Activated CD4-positive, CD25-positive, alpha-beta regulatory T cell treated with anti-CD3 and anti-CD28 coated beads, Interleukin-2, amount 50 U/mL, for 16 hours (primary cell): ENCODE measurements at regions not wholly inside any gene's neighbourhood (a gene's known extent, or its start where the extent isn't known, plus 50 kb on each side); places are given as distances from the start of the nearest gene placed in this dataset.

Experiments
- DNase-seq: peaks from one replicate; pipeline ENCODE4 v3.0.0-alpha.2; 2020; ENCODE audit warnings: low read depth, low spot score

DNA sequence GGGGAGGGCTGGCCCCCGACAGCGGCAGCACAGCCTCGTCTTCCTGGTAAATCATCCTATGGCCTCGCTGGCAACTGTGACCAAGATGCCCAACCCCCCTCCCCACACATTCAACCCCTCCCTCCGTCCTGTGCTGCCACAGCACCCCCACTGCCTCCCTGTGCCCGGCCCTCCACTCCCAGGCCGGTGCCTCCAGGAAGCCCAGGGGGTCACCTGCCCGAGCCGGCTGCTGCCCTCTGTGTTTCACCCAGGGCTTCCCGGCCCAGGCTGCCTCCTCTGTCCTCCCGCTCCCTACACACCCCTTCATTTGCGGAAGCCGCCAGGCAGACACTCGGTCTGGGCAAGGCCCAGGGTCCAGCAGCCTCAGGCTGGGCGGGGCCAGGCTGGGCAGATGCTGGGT lies 188.6 kb downstream of the RBFOX3 start:
- DNase-seq = no peak

DNA sequence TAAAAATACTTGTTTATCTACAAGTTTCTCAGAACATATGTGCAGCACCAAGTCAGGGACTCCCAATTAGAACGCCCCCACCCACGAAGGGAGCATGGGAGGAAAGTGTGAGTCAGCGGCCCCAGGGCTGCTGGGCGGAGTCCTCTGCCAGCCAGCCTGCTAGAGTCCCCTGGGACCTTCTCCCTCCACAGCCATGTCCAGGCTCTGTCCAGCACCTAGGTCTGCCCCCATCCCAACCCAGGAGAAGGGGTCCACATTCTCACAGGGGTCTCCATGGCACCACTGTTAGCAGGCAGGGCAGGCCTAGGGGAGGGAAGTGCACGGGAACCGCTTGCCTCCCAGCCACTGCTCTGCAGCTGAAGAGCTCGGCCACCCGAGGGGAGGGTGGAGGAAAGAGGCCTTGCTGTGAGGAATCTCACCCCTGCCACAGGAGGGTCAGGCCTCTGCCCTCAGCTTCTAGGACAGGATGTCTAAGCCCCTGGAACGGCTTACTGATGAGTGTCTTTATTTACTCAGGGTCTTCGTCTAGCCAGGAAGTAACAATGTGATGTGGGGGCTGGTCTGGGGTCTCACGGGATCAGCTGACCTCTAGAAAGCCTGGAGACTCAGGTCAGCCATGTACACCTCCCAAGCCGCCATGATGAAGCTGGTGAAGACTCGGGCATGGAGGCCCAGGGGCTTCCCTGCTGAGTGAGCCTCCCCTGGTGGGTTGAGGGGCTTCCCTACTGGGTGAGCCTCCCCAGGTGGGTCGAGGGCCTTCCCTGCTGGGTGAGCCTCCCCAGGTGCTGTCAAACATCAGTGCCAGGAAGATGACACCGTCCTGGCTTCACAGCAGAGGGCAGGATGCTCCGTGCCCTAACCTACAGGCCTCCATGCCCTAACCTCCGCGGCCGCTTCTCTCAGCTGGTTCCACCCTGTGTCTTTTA lies 190.3 kb downstream of the RBFOX3 start:
- no peak for DNase-seq

DNA sequence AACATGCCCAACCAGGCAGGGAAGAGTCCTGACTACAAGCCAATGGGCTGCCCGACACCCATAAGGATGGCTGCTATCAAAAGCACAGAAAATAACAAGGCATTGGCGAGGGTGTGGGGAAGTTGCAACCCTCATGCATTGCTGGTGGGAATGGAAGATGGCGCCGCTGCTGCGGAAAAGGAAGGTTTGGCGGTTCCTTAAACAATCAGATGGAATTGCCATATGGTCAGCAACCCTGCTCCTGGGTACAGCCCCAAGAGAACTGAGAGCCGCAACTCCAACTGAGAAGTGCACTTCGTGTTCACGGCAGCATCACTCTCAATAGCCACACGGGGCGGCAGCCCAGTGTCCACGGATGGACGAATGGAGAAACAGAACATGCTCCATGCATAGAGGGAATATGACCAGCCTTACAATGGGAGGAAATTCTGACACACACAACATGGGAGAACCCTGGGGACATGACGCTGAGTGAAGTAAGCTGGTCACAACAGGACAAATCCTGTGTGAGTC lies 193.3 kb downstream of the RBFOX3 start:
- no peak for DNase-seq

DNA sequence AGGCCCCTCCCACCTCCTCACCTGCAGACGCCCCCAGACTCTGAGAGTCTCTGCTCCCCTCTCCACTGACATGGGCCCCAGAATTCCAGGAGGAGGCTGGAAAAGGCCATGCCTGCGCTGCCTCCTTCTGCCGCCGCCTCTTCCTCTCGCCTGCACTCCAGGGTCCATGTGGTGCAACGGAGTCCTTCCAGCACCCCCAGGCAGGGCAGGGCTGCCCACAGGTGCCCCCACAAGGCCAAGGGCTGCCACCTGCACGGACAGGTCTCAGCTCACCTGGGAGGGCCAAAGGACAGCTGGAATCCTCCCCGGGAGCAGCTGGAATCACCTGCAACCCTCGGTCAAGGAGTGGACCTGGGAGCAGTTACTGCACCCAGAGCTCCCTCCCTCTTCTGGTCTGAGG lies 194.9 kb downstream of the RBFOX3 start:
- DNase-seq = no peak

DNA sequence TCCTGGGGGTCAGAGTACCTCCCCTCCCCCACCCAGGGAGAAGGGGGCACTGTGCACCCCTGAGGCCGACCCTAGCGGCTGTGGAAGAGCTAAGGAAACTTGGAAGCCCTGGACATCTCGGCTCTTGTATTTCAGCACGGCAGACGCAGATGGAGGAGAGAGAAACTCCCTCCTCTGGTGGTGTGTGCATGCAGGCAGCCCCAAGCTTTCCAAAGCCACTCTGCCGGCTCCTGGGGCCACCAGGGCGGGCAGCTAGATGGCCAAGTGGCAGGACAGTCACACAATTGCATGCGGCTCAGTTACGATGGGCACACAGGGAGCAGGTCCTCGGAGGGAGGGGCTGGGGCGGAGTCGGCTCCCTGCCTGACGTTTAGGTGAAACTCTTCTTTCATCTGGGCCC lies 195.5 kb downstream of the RBFOX3 start:
- DNase-seq = no peak

DNA sequence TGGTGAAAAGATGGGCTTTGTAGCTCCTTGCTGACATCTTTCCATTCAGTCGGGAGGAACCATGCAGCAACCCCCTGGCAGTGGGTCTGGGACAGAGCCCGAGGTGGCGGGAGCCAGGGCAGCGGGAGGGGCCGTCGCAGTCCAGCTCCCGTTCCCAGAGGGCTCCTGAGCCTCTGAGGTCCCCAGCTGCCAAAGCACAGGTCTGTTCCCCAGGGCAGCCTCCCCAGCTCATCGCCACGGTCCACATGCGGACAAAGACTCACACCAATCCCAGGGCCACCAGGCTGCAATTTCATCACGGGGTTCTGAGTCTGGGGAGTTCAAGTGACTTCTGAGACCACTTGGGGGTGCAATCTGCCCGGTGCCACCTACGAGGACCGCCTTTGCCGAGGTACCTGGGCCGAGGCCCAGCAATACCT lies 196.0 kb downstream of the RBFOX3 start:
- DNase-seq = no peak

DNA sequence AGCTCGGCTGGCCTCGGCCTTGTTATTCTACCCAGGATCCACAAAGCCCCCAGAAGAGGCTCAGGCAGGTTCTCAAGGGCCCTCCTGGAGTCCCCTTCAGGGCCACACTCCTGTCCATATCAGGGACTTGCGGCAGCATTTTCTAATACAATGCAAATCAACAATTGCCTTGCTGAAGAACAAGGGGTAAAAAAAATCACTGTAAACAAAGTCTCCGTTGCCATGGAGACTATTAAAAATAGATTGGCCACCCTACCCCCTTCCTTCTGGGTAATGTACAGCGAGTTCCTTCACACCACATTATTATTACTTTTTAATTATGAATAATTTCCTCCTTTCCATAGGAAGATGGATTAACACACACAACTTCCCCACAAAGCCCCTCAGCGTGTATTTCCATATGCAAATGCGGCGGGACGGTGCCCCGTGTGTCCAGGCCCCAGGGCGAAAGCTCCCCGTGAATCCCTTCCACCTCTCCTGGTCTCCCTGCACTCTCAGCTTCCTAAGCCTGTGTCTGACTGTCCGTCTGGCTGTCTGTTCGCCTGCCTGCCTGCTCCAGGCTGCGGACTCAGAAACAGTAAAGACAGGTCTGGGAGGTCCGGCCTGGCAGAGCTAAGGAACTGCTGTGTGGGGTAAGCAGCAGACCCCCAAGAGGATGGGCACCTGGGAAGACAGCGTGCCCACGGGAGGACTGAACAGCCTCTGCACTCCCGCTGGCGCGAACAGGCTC lies 196.6 kb downstream of the RBFOX3 start:
- DNase-seq = no peak

DNA sequence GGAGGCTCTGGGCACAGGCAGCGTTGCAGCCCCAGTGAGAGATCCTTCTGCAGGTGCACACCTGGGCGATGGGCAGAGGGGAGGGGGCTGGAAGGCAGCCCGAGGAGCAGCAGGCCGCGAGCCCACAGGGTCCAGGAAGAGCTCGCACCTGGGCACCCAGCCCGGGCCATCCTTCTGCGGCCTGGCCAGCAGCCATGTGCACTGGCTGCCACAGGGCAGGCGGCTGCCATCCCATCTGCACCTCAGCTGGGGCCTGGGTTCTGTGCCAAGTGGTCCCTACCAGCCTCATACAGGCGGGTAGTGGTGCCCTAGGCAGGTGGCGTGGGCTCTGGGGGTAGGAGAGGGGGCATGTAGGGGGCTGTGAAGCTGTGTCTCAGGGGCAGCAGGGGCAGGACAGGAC lies 197.2 kb downstream of the RBFOX3 start:
- no peak for DNase-seq

DNA sequence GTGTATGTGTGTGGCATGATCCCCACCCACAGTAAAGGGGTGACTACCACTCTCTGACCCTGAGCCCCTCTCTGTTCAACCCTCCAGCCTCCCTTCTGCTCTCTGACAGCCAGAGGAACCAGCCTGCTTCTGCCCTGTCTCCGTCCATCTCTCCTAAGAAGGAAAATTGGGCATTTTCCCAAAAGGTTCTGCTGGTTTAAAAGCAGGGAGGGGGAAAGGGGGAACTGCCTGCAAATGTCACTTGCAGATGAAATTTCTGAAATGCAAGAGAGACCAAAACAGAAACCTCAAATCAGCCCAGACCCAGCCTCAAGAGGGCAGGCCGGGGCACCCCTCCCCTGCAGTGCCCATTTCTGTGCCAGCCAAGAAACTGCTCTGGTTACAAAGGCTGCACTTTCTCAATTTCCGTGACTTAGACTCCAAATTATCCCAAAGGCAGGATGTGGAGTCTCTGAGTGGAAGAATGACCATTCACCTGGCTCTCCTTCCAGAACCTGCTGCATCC lies 197.9 kb downstream of the RBFOX3 start:
- DNase-seq = no peak

DNA sequence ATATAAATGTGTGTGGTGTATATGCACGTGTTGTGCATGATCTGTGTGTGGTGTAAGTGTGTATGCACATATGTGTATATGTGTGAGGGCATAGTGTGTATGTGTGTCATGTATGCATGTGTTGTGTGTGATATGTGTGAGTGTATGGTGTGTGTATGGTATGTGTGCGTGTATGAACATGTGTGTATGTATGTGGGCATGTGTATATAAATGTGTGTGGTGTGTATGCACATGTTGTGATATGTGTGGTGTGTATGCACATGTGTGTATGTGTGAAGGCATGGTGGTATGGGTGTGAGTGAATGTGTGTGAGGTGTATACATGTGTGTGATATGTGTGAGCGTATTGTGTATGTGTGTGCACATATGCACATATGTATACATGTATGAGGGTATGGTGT lies 198.7 kb downstream of the RBFOX3 start:
- DNase-seq = no peak

DNA sequence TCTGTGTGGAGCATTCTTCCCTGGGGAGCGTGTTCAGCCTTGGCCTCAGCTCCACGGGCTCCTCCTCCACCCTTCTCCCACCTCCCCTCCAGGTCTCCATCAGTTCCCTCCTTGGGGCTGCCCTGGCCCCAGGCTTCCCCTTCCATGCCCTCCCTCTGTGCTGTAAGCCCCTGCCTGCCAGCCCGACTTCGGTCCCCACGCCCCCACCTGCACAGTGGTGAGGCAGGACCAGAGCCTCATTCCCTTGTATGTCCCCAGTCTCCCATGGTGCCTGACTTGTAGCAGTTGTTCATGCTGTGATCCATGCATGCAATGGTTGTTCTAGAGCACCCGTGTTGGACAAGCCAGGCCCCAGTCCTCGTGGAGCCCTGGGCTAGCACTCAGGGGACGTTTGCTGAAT lies 199.4 kb downstream of the RBFOX3 start:
- DNase-seq = no peak

DNA sequence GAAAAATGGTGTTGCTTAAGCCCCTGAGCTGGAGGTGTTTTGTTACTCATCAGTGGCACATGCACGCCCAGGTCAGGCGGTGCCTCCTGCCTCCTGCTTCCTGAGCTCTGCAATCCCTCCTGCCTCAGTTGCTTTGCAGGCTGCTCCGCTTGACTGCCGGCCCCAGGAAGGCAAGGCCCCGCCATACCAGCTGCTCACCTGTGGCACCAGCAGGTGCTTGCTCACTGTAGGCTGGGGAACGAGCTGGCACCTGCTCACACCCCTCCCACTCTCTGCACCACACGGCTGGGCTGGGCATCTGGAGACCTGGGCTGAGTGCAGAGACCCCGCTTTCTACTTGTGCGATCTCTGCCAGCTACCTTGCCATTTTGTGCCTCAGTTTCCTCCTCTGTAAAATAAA lies 200.2 kb downstream of the RBFOX3 start:
- DNase-seq = no peak

DNA sequence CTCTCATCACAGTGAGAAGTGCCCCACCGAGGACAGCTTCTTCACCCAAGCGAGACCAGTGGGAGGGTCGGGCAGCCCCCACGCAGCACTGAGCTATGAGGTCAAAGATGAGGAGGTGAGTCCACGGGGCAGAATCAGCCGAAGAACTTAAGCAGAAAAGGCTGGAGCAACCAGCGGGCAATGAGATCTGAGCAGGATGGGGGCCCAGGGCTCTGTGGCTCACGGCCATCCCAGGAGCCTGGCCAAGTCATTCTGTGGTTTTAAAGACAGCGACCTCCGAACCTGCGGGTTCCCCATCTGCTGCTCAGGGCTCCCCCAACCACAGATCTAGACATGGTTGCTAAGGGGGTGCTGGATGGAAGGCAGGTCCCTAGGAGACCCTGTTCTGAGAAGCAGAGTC lies 202.6 kb downstream of the RBFOX3 start:
- DNase-seq = no peak

DNA sequence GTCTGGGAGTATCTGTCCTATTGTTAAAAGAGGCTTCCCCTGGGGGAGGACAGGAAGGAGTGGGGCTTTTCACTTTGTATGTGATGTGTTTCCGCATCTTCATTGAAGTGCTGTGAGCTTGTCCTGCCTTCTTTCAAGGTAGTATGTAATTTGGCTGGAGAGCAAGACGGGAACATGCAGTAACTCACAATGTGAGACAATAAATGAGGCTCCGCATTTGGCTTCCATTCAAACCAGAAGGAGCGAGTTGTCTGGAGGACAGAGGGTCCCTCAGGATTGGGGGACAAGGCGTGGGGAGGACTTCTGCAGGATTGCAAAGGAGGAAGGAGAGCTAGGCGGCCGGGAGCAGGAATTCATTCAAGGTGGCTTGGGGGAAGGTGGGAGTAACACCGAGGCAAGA lies 203.5 kb downstream of the RBFOX3 start:
- DNase-seq = no peak

DNA sequence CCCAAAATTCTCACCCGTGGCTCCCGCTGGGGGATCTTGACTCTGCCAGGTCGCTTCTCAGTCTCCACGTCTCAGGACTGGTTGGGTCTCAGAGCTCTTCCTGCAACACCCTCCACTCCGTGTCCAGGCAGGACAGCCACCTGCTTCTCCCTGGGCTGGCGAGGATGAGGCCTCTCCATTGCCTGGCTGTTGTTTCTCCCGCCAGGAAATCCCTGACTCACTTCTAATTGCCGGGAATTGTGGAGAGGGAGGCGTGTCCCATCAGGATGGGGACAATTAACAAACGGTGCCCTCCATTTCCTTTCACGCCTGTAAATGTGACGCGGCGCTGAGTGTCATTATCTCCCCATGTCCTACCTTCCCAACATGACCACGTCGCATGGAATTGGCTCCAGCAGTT lies 204.5 kb downstream of the RBFOX3 start:
- no peak for DNase-seq

DNA sequence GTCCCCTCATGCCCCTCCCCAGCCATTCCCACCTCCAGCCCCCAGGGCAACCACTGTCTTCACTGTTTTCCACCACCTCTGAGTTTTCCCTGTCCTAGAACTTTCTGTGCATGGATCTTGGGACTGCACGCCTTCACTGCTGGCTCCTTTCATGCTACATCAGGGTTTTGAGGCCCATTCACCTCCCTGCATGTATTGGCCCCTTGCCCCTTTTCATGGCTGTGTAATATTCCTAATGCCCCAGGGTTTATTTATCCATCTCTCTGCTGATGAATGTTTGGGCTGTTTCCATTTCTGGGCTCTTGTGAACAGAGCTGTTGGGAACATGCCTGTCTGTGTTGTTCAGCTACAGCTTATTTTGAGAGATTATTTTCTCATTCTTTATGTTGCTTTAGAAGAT lies 205.0 kb downstream of the RBFOX3 start:
- DNase-seq = no peak

DNA sequence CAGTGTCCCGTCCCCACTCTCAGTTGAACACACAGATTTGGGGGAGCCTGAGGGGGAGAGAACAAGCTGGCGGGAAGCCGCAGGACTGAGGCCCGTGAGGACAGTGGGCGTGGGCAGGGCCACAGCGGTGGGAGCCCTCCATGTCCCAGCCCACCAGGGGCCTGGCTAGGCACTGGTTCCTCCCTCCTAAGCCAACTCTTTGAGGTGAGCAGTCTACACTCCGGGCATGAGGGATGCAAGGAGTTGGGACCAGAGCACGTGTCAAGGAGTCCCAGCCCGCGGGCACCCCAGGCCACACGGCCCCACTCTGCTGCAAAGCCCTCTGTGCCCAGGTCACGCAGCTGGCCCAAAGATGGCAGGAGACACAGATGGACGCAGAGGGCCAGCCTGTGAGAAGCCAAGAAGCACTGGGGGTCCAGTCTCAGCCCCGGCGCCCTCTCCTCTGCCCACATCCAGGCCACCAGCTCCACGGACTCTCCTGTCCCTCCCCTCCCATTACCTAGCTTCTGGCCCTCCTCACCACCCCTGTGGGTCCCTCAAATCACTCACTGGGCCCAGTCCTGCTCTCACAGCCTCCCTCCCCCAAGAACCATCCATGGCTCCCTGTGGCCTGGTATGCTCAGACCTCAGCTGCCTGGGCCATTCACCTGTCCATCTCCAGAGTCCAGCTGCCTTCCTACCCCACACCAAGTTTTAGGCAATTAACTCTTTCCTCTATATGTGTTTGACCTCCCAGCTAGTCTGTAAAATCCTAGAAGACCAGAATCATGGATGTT lies 206.5 kb downstream of the RBFOX3 start:
- DNase-seq = no peak

DNA sequence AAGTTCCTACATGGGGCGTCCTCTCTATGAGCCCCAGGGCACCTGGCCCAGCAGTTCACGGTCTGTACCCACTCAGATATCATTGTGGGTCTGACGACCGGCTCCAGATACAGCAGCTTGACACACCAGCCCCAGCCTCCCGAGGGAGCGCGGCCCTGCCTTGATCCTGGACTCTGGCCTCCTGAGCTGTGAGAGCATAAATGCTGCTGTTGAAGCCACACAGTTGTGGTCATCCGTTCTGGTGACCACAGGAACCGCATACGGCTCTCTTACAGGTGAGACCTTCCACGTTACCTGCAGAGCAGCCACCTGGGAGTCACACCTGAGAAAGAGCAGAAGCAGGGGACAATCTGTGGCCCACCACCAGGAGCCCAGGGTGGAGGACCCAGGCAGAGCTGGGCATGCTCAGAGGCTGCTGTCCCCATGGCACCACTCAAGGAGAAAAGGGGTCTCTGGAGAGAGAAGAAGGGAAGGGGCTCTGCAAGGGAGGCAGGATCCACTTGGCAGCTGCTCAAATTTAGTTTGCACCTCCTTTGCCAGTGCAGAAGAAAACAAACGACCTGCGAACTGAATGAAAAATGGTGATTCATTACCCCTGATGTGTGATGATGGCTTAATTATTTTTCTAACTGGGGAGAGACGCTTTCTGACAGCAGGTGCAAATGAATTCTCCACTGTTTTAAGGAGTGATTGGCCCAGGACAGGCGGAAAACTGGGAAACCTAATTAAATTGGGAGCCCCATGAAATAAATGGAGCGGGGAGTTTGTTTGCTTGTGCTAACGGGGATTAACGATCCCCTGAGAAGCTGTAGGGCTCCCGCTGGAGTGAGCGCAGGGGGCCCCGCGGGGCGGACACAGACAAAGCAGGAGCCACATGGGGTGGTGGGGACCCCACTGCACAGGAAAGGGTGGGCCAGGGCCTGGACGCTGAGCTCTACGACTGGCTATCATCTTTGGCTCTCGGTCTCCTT lies 208.9 kb downstream of the RBFOX3 start:
- no peak for DNase-seq

DNA sequence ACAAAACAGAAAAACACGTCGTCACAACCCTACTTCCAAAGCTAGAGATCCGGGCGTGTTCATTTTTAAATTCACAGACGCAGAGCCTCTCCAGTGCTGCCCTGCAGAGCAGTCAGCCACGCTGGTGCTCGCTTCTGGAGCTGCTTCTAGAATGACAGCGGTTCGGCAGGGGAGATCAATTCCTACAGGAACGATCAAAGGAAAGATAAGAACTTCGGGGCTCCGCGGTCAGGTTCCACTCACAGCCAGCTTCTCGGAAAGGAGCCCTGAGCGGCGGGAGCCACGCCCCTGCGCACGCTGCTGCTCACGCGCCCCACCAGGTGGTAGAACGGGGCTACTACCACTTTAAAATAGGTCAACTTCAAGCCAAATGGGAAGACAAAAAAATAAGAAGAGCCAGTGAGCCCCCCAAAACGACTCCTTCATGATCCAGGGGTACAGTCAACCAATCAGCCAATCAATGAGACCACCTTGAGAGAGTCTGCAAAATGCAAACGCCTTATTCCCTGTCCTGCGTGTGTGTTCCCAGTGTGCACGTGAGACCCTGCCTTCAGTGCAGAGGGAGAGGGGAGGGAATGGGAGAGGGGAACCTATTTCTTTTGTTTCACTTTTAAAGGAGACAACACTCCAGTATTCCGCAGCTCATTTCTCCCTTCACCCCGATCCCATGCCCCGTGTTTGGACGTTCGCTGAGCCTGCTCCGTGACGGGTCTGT lies 209.7 kb downstream of the RBFOX3 start:
- DNase-seq = peak; percentile 52

DNA sequence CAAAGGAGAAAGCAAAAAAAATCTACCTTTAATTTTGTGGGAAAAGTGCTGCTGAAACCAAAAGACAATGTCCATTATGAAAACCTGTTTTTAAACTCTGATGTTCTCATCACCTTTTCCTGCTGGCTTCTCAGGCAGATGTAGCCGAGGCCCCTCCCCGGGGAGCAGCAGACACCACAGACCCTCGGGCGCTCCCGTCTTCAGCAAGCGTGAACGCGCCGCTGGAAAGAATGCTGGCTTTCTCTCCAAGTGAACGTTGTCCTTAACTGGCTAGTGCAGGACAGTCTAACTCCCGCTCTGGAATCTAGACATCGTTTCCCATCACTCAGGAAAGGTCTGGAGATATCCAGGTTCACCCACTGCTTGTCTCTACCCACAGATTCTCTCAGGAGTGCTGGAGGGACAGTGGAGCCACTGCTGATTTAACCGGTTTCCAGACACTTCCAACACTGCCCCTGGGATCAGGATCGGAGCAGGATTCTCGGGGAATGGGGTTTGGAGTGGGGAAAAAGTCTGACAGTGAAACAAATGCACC lies 211.2 kb downstream of the RBFOX3 start:
- DNase-seq = no peak
